Endothelial cell of umbilical vein (primary cell): ENCODE measurements at regions not wholly inside any gene's neighbourhood (a gene's known extent, or its start where the extent isn't known, plus 50 kb on each side); places are given as distances from the start of the nearest gene placed in this dataset.

Source experiments
- BruUV-seq: library from RNA; stranded (reverse); fragments of 400-500 nt; replicated peaks from 2 replicates; lab custom pipeline; 2021; lab: Mats Ljungman, UMichigan
- CTCF ChIA-PET: fragments of 300-600, 350-600 bp; sonication (Branson Sonifier 250); formaldehyde crosslinking; loops from one replicate; lab custom pipeline; 2021; ENCODE audit warnings: antibody characterized with exemption, inconsistent platforms; lab: Charles Lee
- POLR2A ChIA-PET: fragments of 300-600, 350-600 bp; sonication (Branson Sonifier 250); formaldehyde crosslinking; loops from one replicate; lab custom pipeline; 2021; ENCODE audit warnings: antibody characterized with exemption, inconsistent platforms; lab: Charles Lee
- DNase-seq: peaks from one replicate; pipeline ENCODE4 v3.0.0-alpha.2; 2011; ENCODE audit warnings: low read depth, low spot score
- FAIRE-seq: peaks from 2 replicates; lab custom pipeline; 2011; peaks lifted over from hg19 to GRCh38; lab: Jason Lieb, UNC
- H2AFZ ChIP-seq: 2 replicates; pipeline ENCODE4 v1.6.0; 2012; ENCODE audit warnings: low read depth, low read length, control low read depth, inconsistent platforms
- H3K27ac ChIP-seq: 2 replicates; pipeline ENCODE4 v1.5.1; 2011; ENCODE audit warnings: low read depth, mild to moderate bottlenecking, control low read depth, low read length, moderate library complexity; ENCODE audit not compliant: insufficient read depth
- H3K27me3 ChIP-seq, 2 experiments: 2 replicates each; pipeline versions ENCODE4 v1.6.0 to v1.6.1; 2011; ENCODE audit warnings: low read length in 2 of 2, mixed read lengths in 1 of 2; ENCODE audit not compliant: control insufficient read depth in 2 of 2, insufficient read depth in 2 of 2
- H3K36me3 ChIP-seq, 2 experiments: 2 replicates in 1 of 2; 3 replicates in 1 of 2; pipeline ENCODE4 v1.5.1; 2011; ENCODE audit warnings: low read length in 2 of 2, mild to moderate bottlenecking in 1 of 2, moderate library complexity in 1 of 2; ENCODE audit not compliant: control insufficient read depth in 2 of 2, insufficient read depth in 2 of 2; ENCODE audit errors: extremely low read depth in 1 of 2
- H3K4me1 ChIP-seq: 3 replicates; pipeline ENCODE4 v1.5.1; 2011; ENCODE audit warnings: mild to moderate bottlenecking, low read length; ENCODE audit not compliant: control insufficient read depth, insufficient read depth; ENCODE audit errors: extremely low read depth
- H3K4me2 ChIP-seq: 2 replicates; pipeline ENCODE4 v1.6.1; 2011; ENCODE audit warnings: low read length, control low read depth, mixed read lengths; ENCODE audit not compliant: insufficient read depth
- H3K4me3 ChIP-seq, 3 experiments: fragments of 200-600 bp in 1 of 3; sonication (generic), shearing (Covaris generic) in 1 of 3; replicated peaks in 1 of 3; 2 replicates each; pipeline ENCODE4 v1.5.1; 2011 to 2016; ENCODE audit warnings: control low read depth in 3 of 3, low read length in 3 of 3, mild to moderate bottlenecking in 2 of 3, inconsistent platforms in 1 of 3, low read depth in 1 of 3, moderate library complexity in 1 of 3; ENCODE audit not compliant: insufficient read depth in 1 of 3
- H3K79me2 ChIP-seq: 2 replicates; pipeline ENCODE4 v1.6.0; 2012; ENCODE audit warnings: low read length, inconsistent platforms; ENCODE audit not compliant: control insufficient read depth, insufficient read depth
- H3K9ac ChIP-seq: replicated peaks from 2 replicates; pipeline ENCODE3; 2011; ENCODE audit warnings: low read length, control low read depth; ENCODE audit not compliant: insufficient read depth; ENCODE audit errors: extremely low read depth
- H3K9me1 ChIP-seq: replicated peaks from 3 replicates; pipeline ENCODE4 v1.6.0; 2011; ENCODE audit warnings: mild to moderate bottlenecking, low read length; ENCODE audit not compliant: control insufficient read depth, insufficient read depth; ENCODE audit errors: extremely low read depth
- H3K9me3 ChIP-seq: replicated peaks from 2 replicates; pipeline ENCODE4 v1.5.1; 2012; ENCODE audit warnings: low read length, inconsistent platforms; ENCODE audit not compliant: control insufficient read depth, insufficient read depth
- H4K20me1 ChIP-seq: replicated peaks from 2 replicates; pipeline ENCODE3; 2011; ENCODE audit warnings: mild to moderate bottlenecking, low read length; ENCODE audit not compliant: control insufficient read depth, insufficient read depth; ENCODE audit errors: extremely low read depth
- EZH2 ChIP-seq: IDR thresholded peaks from 2 replicates; pipeline ENCODE4 v1.6.1; 2012; ENCODE audit warnings: borderline replicate concordance, low read depth, mild to moderate bottlenecking, moderate library complexity, low read length, inconsistent platforms; ENCODE audit not compliant: severe bottlenecking
- FOS ChIP-seq: IDR thresholded peaks from 2 replicates; pipeline ENCODE4 v1.6.1; 2011; ENCODE audit warnings: mild to moderate bottlenecking, low read length, moderate library complexity, borderline replicate concordance; ENCODE audit not compliant: insufficient read depth
- GATA2 ChIP-seq: IDR thresholded peaks from 2 replicates; pipeline ENCODE4 v1.7.0; 2011; ENCODE audit warnings: low read depth, mild to moderate bottlenecking, moderate library complexity, mixed read lengths, low read length; ENCODE audit not compliant: insufficient read length, insufficient read depth
- JUN ChIP-seq: IDR thresholded peaks from 2 replicates; pipeline ENCODE4 v1.6.1; 2011; ENCODE audit warnings: borderline replicate concordance, low read depth; ENCODE audit not compliant: insufficient read length, insufficient read depth
- MYC ChIP-seq: IDR thresholded peaks from one replicate; pipeline ENCODE4 v1.6.1; 2011; ENCODE audit warnings: mild to moderate bottlenecking, low read depth, low read length
- POLR2A ChIP-seq: IDR thresholded peaks from 2 replicates; pipeline ENCODE4 v1.6.1; 2012; ENCODE audit warnings: low read depth, mild to moderate bottlenecking, control low read depth, low read length
- POLR2AphosphoS5 ChIP-seq: IDR thresholded peaks from 2 replicates; pipeline ENCODE4 v1.6.1; 2012; ENCODE audit warnings: low read depth, mild to moderate bottlenecking, control low read depth, low read length, moderate library complexity; ENCODE audit not compliant: insufficient read depth
- dilution Hi-C: fragments of 300-500 bp; cut with MboI; formaldehyde crosslinking; loops from one replicate; pipeline ENCODE4 v1.15.0; 2019; ENCODE audit warnings: low sequenced_read_pairs; ENCODE audit not compliant: extremely low pct_ligation_motif_present
- intact Hi-C: fragments of 100-400 bp; cut with micrococcal nuclease; formaldehyde crosslinking; loops from one replicate; pipeline ENCODE4 v1.10.0; 2022
- TF ChIP-seq, protein P1 (sequence below): IDR thresholded peaks from 2 replicates; pipeline ENCODE4 v1.6.1; 2011; ENCODE audit not compliant: insufficient read depth, insufficient read length
- TF ChIP-seq, protein P2 (sequence below), 2 donors: IDR thresholded peaks; 1 replicate in 1 of 2; 2 replicates in 1 of 2; pipeline ENCODE4 v1.5.1; 2011; ENCODE audit warnings: low read length in 2 of 2, mild to moderate bottlenecking in 2 of 2, moderate library complexity in 2 of 2, control low read depth in 1 of 2, inconsistent platforms in 1 of 2, low read depth in 1 of 2; ENCODE audit not compliant: insufficient read depth in 1 of 2; ENCODE audit errors: extremely low read depth in 1 of 2

DNA sequence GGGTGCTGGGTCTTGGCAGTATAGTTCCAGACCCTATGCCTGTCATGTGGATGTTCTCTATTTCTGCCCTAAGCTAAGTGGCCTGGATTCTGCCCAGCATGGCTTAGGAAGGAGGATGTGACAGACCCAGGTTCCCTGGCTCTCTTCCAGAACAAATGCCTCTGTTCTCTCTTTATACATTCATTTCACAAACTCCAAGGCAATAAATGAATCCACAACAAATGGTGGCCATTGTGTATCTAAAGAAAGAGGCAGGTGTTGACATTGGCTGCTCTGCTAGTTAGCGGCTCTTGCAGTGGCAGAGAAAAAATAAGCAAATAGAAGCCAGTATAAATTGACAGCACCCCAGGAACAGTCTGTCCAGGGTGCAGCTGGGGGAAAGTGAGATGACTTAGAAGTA lies 298.6 kb downstream of the SUCLG1 start:
- no peak for DNase-seq
- intact Hi-C loops, result no loop called here

DNA sequence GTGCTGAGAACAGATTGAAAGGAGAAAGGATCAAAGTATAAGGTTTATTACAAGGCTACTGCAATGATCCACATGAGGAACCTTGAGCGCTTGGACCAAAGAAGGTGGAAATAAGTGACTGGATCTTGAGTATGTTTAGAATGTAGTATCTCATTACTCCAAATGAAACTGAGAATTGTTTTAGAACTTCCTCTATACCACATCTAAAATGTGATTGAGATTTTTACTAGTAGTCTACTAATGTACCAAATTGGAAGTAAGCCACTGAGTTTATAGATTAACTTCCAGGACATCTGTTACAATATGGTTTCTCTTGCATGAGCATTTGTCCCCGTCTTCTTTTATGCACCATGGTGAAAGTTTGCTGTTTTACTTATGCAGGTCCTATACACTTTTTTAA lies 300.5 kb downstream of the SUCLG1 start:
- Histone ChIP-seq H2AFZ (no peak overlapping the region), H3K9me3 (peaks cover 2% of the 10 kb centered on the region), H3K9me1 (no peaks in the 10 kb centered on the region), H3K4me2 (no peak overlapping the region), H3K27me3 (no peaks in the 10 kb centered on the region), H3K4me1 (no peaks in the 10 kb centered on the region), H3K79me2 (no peaks in the 10 kb centered on the region), H3K27ac (no peak overlapping the region), H3K36me3 (no peaks in the 10 kb centered on the region), H3K9ac (no peak overlapping the region), H3K4me3 (no peak overlapping the region), H4K20me1 (no peaks in the 10 kb centered on the region)
- ChIA-PET CTCF (no interaction called here), POLR2A (no interaction called here)
- no peak for DNase-seq
- intact Hi-C loops (no loop called here), dilution Hi-C loops (no loop called here)
- no peak for FAIRE-seq
- TF ChIP-seq, protein P1, sequence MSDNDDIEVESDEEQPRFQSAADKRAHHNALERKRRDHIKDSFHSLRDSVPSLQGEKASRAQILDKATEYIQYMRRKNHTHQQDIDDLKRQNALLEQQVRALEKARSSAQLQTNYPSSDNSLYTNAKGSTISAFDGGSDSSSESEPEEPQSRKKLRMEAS, result no peak
- TF ChIP-seq JUN, result no peak
- TF ChIP-seq MYC, result no peak
- no peak for TF ChIP-seq EZH2
- TF ChIP-seq POLR2A, result no peak
- no peak for TF ChIP-seq FOS
- no peak for TF ChIP-seq POLR2AphosphoS5
- TF ChIP-seq, protein P2, sequence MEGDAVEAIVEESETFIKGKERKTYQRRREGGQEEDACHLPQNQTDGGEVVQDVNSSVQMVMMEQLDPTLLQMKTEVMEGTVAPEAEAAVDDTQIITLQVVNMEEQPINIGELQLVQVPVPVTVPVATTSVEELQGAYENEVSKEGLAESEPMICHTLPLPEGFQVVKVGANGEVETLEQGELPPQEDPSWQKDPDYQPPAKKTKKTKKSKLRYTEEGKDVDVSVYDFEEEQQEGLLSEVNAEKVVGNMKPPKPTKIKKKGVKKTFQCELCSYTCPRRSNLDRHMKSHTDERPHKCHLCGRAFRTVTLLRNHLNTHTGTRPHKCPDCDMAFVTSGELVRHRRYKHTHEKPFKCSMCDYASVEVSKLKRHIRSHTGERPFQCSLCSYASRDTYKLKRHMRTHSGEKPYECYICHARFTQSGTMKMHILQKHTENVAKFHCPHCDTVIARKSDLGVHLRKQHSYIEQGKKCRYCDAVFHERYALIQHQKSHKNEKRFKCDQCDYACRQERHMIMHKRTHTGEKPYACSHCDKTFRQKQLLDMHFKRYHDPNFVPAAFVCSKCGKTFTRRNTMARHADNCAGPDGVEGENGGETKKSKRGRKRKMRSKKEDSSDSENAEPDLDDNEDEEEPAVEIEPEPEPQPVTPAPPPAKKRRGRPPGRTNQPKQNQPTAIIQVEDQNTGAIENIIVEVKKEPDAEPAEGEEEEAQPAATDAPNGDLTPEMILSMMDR (IDR thresholded peaks at IDR 0.05; ENCODE audit: extremely low read depth in 1 of 2, insufficient read depth in 1 of 2, low read depth in 1 of 2, low read length in 2 of 2), result no peak
- TF ChIP-seq GATA2, result no peak
- no TSS peak for BruUV-seq

More for the DNA sequence above, 298.6 kb downstream of the SUCLG1 start:
- no peaks in the 10 kb centered on the region for H3K36me3 ChIP-seq
- no peak overlapping the region for H3K9ac ChIP-seq
- FAIRE-seq, result no peak
- CTCF ChIA-PET, result no interaction called here
- no TSS peak for BruUV-seq
- no peak overlapping the region for H3K4me2 ChIP-seq
- no peaks in the 10 kb centered on the region for H3K4me1 ChIP-seq
- no peak overlapping the region for H2AFZ ChIP-seq
- H3K27me3 ChIP-seq, result no peaks in the 10 kb centered on the region
- dilution Hi-C loops, result no loop called here
- POLR2A ChIA-PET, result no interaction called here
- H3K4me3 ChIP-seq, result no peak overlapping the region
- no peak for TF ChIP-seq JUN
- TF ChIP-seq, protein P2 (IDR thresholded peaks at IDR 0.05; ENCODE audit: extremely low read depth in 1 of 2, insufficient read depth in 1 of 2, low read depth in 1 of 2, low read length in 2 of 2), result no peak
- TF ChIP-seq POLR2A, result no peak
- H3K9me1 ChIP-seq, result no peaks in the 10 kb centered on the region
- peaks cover 2% of the 10 kb centered on the region for H3K9me3 ChIP-seq
- no peaks in the 10 kb centered on the region for H4K20me1 ChIP-seq
- no peaks in the 10 kb centered on the region for H3K79me2 ChIP-seq
- no peak overlapping the region for H3K27ac ChIP-seq
